Stimulated activated CD4-positive, alpha-beta T cell treated with anti-CD3 and anti-CD28 coated beads, Interleukin-1b, Interleukin-23, amount 100 ng/mL, for 4 hours (primary cell): ENCODE measurements at regions not wholly inside any gene's neighbourhood (a gene's known extent, or its start where the extent isn't known, plus 50 kb on each side); places are given as distances from the start of the nearest gene placed in this dataset.
"Not testable (repeated sequence)": the region's sequence is repeated elsewhere in the genome, so short reads cannot be mapped to it uniquely, and the experiment has no call there.

Experiments used
- DNase-seq, 2 donors: peaks; one replicate each; pipeline ENCODE4 v3.0.0-alpha.2; 2020; ENCODE audit warnings: low read depth in 2 of 2

- DNase-seq, result no peak
These were observed 256.4 kb upstream of the TRPC7 start for GRCh38 chr5:136621743-136622142.

- no peak for DNase-seq
These were observed 255.3 kb upstream of the TRPC7 start for GRCh38 chr5:136620621-136621020.

- DNase-seq, result no peak
These were observed 254.7 kb upstream of the TRPC7 start for GRCh38 chr5:136620016-136620419.

- DNase-seq, result no peak
These were observed 254.2 kb upstream of the TRPC7 start for GRCh38 chr5:136619556-136619955.

- no peak for DNase-seq
These were observed 250.1 kb upstream of the TRPC7 start for GRCh38 chr5:136615251-136616119.

- no peak for DNase-seq
These were observed 247.9 kb upstream of the TRPC7 start for GRCh38 chr5:136613230-136613629.

- no peak for DNase-seq
These were observed 240.3 kb upstream of the TRPC7 start for GRCh38 chr5:136605638-136606037.

- DNase-seq, result no peak
These were observed 235.0 kb upstream of the TRPC7 start for GRCh38 chr5:136600306-136600705.

- DNase-seq, result no peak
These were observed 233.6 kb upstream of the TRPC7 start for GRCh38 chr5:136598802-136599404.

GRCh38 chr5:136594416-136594815, 229.1 kb upstream of the TRPC7 start:
- DNase-seq, result no peak

GRCh38 chr5:136590581-136590980, 225.2 kb upstream of the TRPC7 start:
- no peak for DNase-seq

- no peak for DNase-seq
These were observed 220.9 kb upstream of the TRPC7 start for GRCh38 chr5:136586196-136586595.

- DNase-seq, result no peak
These were observed 219.1 kb upstream of the TRPC7 start for GRCh38 chr5:136584474-136584873.

- no peak for DNase-seq
These were observed 213.9 kb upstream of the TRPC7 start for GRCh38 chr5:136579238-136579637.

GRCh38 chr5:136569875-136570274, 204.5 kb upstream of the TRPC7 start:
- not testable (repeated sequence) for DNase-seq

- not testable (repeated sequence) for DNase-seq
These were observed 200.1 kb upstream of the TRPC7 start for GRCh38 chr5:136565457-136565856.

GRCh38 chr5:136565050-136565449, 199.7 kb upstream of the TRPC7 start:
- DNase-seq, result not testable (repeated sequence)

GRCh38 chr5:136564431-136564830, 199.1 kb upstream of the TRPC7 start:
- not testable (repeated sequence) for DNase-seq

GRCh38 chr5:136563489-136563888, 198.1 kb upstream of the TRPC7 start:
- DNase-seq, result no peak

GRCh38 chr5:136560126-136560525, 194.8 kb upstream of the TRPC7 start:
- DNase-seq, result no peak

GRCh38 chr5:136559651-136560050, 194.3 kb upstream of the TRPC7 start:
- DNase-seq, result no peak

- not testable (repeated sequence) for DNase-seq
These were observed 181.8 kb upstream of the TRPC7 start for GRCh38 chr5:136547096-136547495.

- not testable (repeated sequence) for DNase-seq
These were observed 181.1 kb upstream of the TRPC7 start for GRCh38 chr5:136546441-136546840.
